Caco-2 (cell line): ENCODE measurements at regions not wholly inside any gene's neighbourhood (a gene's known extent, or its start where the extent isn't known, plus 50 kb on each side); places are given as distances from the start of the nearest gene placed in this dataset.

Source experiments
- BruUV-seq: library from RNA; stranded (reverse); fragments of 400-500 nt; replicated peaks from 2 replicates; lab custom pipeline; 2021; lab: Mats Ljungman, UMichigan
- CTCF ChIA-PET: fragments of 300-600 bp; sonication (Branson Sonifier 250); formaldehyde crosslinking; loops from one replicate; lab custom pipeline; 2022; ENCODE audit warnings: antibody characterized with exemption; lab: Charles Lee
- POLR2A ChIA-PET: fragments of 300-600 bp; sonication (Branson Sonifier 250); formaldehyde crosslinking; loops from one replicate; lab custom pipeline; 2022; ENCODE audit warnings: antibody characterized with exemption; lab: Charles Lee
- DNase-seq, 2 experiments: peaks; one replicate each; pipeline versions ENCODE4 v3.0.0 to v3.0.0-alpha.2; 2020 to 2022
- H3K27me3 ChIP-seq: replicated peaks from 2 replicates; pipeline ENCODE4 v1.6.0; 2011; ENCODE audit warnings: low read length; ENCODE audit not compliant: control insufficient read depth, insufficient read depth
- H3K36me3 ChIP-seq: 2 replicates; pipeline ENCODE4 v1.5.1; 2011; ENCODE audit warnings: low read length; ENCODE audit not compliant: control insufficient read depth, insufficient read depth
- H3K4me1 ChIP-seq: fragments of 250-450 bp; sonication (Bioruptor Pico); 2 replicates; pipeline ENCODE4 v1.5.1; 2020; ENCODE audit warnings: mild to moderate bottlenecking
- H3K4me3 ChIP-seq: 2 replicates; pipeline ENCODE4 v1.5.1; 2011; ENCODE audit warnings: low read depth, mild to moderate bottlenecking, control low read depth, low read length
- H3K9me3 ChIP-seq: fragments of 250-450 bp; sonication (Bioruptor Pico); 2 replicates; pipeline ENCODE4 v1.5.1; 2020; ENCODE audit warnings: mild to moderate bottlenecking, moderate library complexity
- H3K27ac Mint-ChIP-seq: one replicate; pipeline ENCODE4 v1.8.0; 2022; ENCODE audit warnings: mixed read lengths; ENCODE audit not compliant: unreplicated experiment
- H3K27me3 Mint-ChIP-seq: one replicate; pipeline ENCODE4 v1.8.0; 2022; ENCODE audit warnings: mixed read lengths; ENCODE audit not compliant: insufficient read depth, unreplicated experiment
- H3K36me3 Mint-ChIP-seq: one replicate; pipeline ENCODE4 v1.8.0; 2022; ENCODE audit warnings: mild to moderate bottlenecking, mixed read lengths; ENCODE audit not compliant: insufficient read depth, unreplicated experiment
- H3K4me1 Mint-ChIP-seq: one replicate; pipeline ENCODE4 v1.8.0; 2022; ENCODE audit warnings: low read depth, mixed read lengths; ENCODE audit not compliant: unreplicated experiment
- H3K4me3 Mint-ChIP-seq: one replicate; pipeline ENCODE4 v1.8.0; 2022; ENCODE audit warnings: mild to moderate bottlenecking, moderate library complexity, mixed read lengths; ENCODE audit not compliant: unreplicated experiment
- H3K9me3 Mint-ChIP-seq: one replicate; pipeline ENCODE4 v1.8.0; 2022; ENCODE audit warnings: mixed read lengths; ENCODE audit not compliant: unreplicated experiment
- CTCF ChIP-seq, 2 experiments: fragments of 200-600 bp in 1 of 2; IDR thresholded peaks; 1 replicate in 1 of 2; 2 replicates in 1 of 2; pipeline versions ENCODE4 v1.5.1 to v1.8.0; 2011 to 2022; ENCODE audit warnings: antibody characterized with exemption in 1 of 2, control low read depth in 1 of 2, inconsistent platforms in 1 of 2, low read depth in 1 of 2, low read length in 1 of 2, mild to moderate bottlenecking in 1 of 2, moderate library complexity in 1 of 2; ENCODE audit not compliant: insufficient read depth in 1 of 2, severe bottlenecking in 1 of 2, unreplicated experiment in 1 of 2
- intact Hi-C: fragments of 100-400 bp; cut with micrococcal nuclease; formaldehyde crosslinking; loops from one replicate; pipeline ENCODE4 v1.10.0; 2022; ENCODE audit not compliant: unreplicated experiment

- Mint-ChIP-seq H3K27me3 (no peaks in the 10 kb centered on the region), H3K9me3 (peaks cover 36% of the 10 kb centered on the region), H3K36me3 (no peaks in the 10 kb centered on the region), H3K27ac (no peak overlapping the region), H3K4me3 (no peak overlapping the region), H3K4me1 (no peaks in the 10 kb centered on the region)
- Histone ChIP-seq H3K4me3 (no peak overlapping the region), H3K36me3 (no peaks in the 10 kb centered on the region), H3K4me1 (no peaks in the 10 kb centered on the region), H3K9me3 (no peaks in the 10 kb centered on the region), H3K27me3 (no peaks in the 10 kb centered on the region)
- TF ChIP-seq CTCF (IDR thresholded peaks at IDR 0.05; ENCODE audit: insufficient read depth in 1 of 2, low read depth in 1 of 2, low read length in 1 of 2, severe bottlenecking in 1 of 2, unreplicated experiment in 1 of 2) = no peak
- ChIA-PET CTCF (no interaction called here), POLR2A (no interaction called here)
- no TSS peak for BruUV-seq
- DNase-seq = no peak
- intact Hi-C loops = no loop called here
Observed at GRCh38 chr1:4422504-4423289, 231.7 kb upstream of the AJAP1 start.

GRCh38 chr1:4424254-4424653 is 230.2 kb upstream of the AJAP1 start:
- CTCF ChIA-PET = no interaction called here
- Mint-ChIP-seq H3K4me1 (no peaks in the 10 kb centered on the region), H3K36me3 (no peaks in the 10 kb centered on the region), H3K27me3 (no peaks in the 10 kb centered on the region), H3K27ac (no peak overlapping the region), H3K4me3 (no peak overlapping the region), H3K9me3 (peaks cover 21% of the 10 kb centered on the region)
- Histone ChIP-seq H3K36me3 (no peaks in the 10 kb centered on the region), H3K4me3 (no peak overlapping the region), H3K27me3 (no peaks in the 10 kb centered on the region), H3K9me3 (no peaks in the 10 kb centered on the region), H3K4me1 (no peaks in the 10 kb centered on the region)
- no peak for DNase-seq
- no TSS peak for BruUV-seq
- intact Hi-C loops = no loop called here
- POLR2A ChIA-PET = no interaction called here
- TF ChIP-seq CTCF (IDR thresholded peaks at IDR 0.05; ENCODE audit: insufficient read depth in 1 of 2, low read depth in 1 of 2, low read length in 1 of 2, severe bottlenecking in 1 of 2, unreplicated experiment in 1 of 2) = no peak

- Mint-ChIP-seq H3K4me3 (no peak overlapping the region), H3K36me3 (no peaks in the 10 kb centered on the region), H3K27me3 (no peaks in the 10 kb centered on the region), H3K9me3 (peaks cover 15% of the 10 kb centered on the region), H3K27ac (no peak overlapping the region), H3K4me1 (no peaks in the 10 kb centered on the region)
- no peak for DNase-seq
- Histone ChIP-seq H3K27me3 (no peaks in the 10 kb centered on the region), H3K4me1 (no peaks in the 10 kb centered on the region), H3K36me3 (no peaks in the 10 kb centered on the region), H3K4me3 (no peak overlapping the region), H3K9me3 (no peaks in the 10 kb centered on the region)
- BruUV-seq = no TSS peak
- ChIA-PET POLR2A (no interaction called here), CTCF (no interaction called here)
- TF ChIP-seq CTCF (IDR thresholded peaks at IDR 0.05; ENCODE audit: insufficient read depth in 1 of 2, low read depth in 1 of 2, low read length in 1 of 2, severe bottlenecking in 1 of 2, unreplicated experiment in 1 of 2) = no peak
- intact Hi-C loops = no loop called here
Observed at GRCh38 chr1:4424766-4425165, 229.6 kb upstream of the AJAP1 start.
